ENCODE measurements at regions not wholly inside any gene's neighbourhood (a gene's known extent, or its start where the extent isn't known, plus 50 kb on each side); places are given as distances from the start of the nearest gene placed in this dataset.

GRCh38 chr13:71055644-71056043 is 811.4 kb downstream of the DACH1 start:
- H2AFZ ChIP-seq (ENCODE audit: low read depth, low read length): no peak overlapping the region
- no peak overlapping the region for H3K9ac ChIP-seq (ENCODE audit: low read length)
- no peak overlapping the region for H3K4me3 ChIP-seq (ENCODE audit: insufficient read depth, low read depth, low read length)
- no peaks in the 10 kb centered on the region for H3K36me3 ChIP-seq (ENCODE audit: insufficient read depth, low read length)
- Mint-ChIP-seq H3K27me3 (ENCODE audit: low read depth, unreplicated experiment) (no peaks in the 10 kb centered on the region), H3K9me3 (ENCODE audit: unreplicated experiment) (peaks cover 3% of the 10 kb centered on the region), H3K4me3 (ENCODE audit: unreplicated experiment) (no peak overlapping the region), H3K36me3 (ENCODE audit: low read depth, unreplicated experiment) (no peaks in the 10 kb centered on the region), H3K4me1 (ENCODE audit: low read depth, unreplicated experiment) (no peaks in the 10 kb centered on the region), H3K27ac (ENCODE audit: unreplicated experiment) (no peak overlapping the region)
- no peaks in the 10 kb centered on the region for H3K79me2 ChIP-seq (ENCODE audit: insufficient read depth, low read length)
- no peaks in the 10 kb centered on the region for H3K27me3 ChIP-seq (ENCODE audit: insufficient read depth, low read length)
- no peaks in the 10 kb centered on the region for H4K20me1 ChIP-seq (ENCODE audit: insufficient read depth, low read length)
- H3K4me2 ChIP-seq (ENCODE audit: low read length): no peak overlapping the region
- H3K4me1 ChIP-seq (ENCODE audit: insufficient read depth, low read length): no peaks in the 10 kb centered on the region
- FAIRE-seq (no peak), DNase-seq (ENCODE audit: low read depth) (no peak)
- no peak overlapping the region for H3K27ac ChIP-seq (ENCODE audit: low read depth, low read length)
- H3K9me3 ChIP-seq (ENCODE audit: insufficient read depth, low read depth, low read length): no peaks in the 10 kb centered on the region
- TF ChIP-seq CTCF (IDR thresholded peaks at IDR 0.05; ENCODE audit: insufficient read depth, low read depth, low read length) (no peak), EZH2 (IDR thresholded peaks at IDR 0.05; ENCODE audit: insufficient read depth, low read length) (no peak)

GRCh38 chr13:71055047-71055446 is 812.0 kb downstream of the DACH1 start:
- Histone ChIP-seq H4K20me1 (ENCODE audit: insufficient read depth, low read length) (no peaks in the 10 kb centered on the region), H3K9ac (ENCODE audit: low read length) (no peak overlapping the region), H3K79me2 (ENCODE audit: insufficient read depth, low read length) (no peaks in the 10 kb centered on the region), H2AFZ (ENCODE audit: low read depth, low read length) (no peak overlapping the region), H3K4me2 (ENCODE audit: low read length) (no peak overlapping the region), H3K27me3 (ENCODE audit: insufficient read depth, low read length) (no peaks in the 10 kb centered on the region), H3K9me3 (ENCODE audit: insufficient read depth, low read depth, low read length) (no peaks in the 10 kb centered on the region), H3K4me3 (ENCODE audit: insufficient read depth, low read depth, low read length) (no peak overlapping the region), H3K4me1 (ENCODE audit: insufficient read depth, low read length) (no peaks in the 10 kb centered on the region), H3K27ac (ENCODE audit: low read depth, low read length) (no peak overlapping the region), H3K36me3 (ENCODE audit: insufficient read depth, low read length) (no peaks in the 10 kb centered on the region)
- no peak for DNase-seq (ENCODE audit: low read depth)
- H3K4me1 Mint-ChIP-seq (ENCODE audit: low read depth, unreplicated experiment): no peaks in the 10 kb centered on the region
- no peak overlapping the region for H3K4me3 Mint-ChIP-seq (ENCODE audit: unreplicated experiment)
- no peak overlapping the region for H3K27ac Mint-ChIP-seq (ENCODE audit: unreplicated experiment)
- FAIRE-seq: no peak
- no peaks in the 10 kb centered on the region for H3K27me3 Mint-ChIP-seq (ENCODE audit: low read depth, unreplicated experiment)
- H3K9me3 Mint-ChIP-seq (ENCODE audit: unreplicated experiment): peaks cover 3% of the 10 kb centered on the region
- no peak for TF ChIP-seq EZH2 (IDR thresholded peaks at IDR 0.05; ENCODE audit: insufficient read depth, low read length)
- no peak for TF ChIP-seq CTCF (IDR thresholded peaks at IDR 0.05; ENCODE audit: insufficient read depth, low read depth, low read length)
- no peaks in the 10 kb centered on the region for H3K36me3 Mint-ChIP-seq (ENCODE audit: low read depth, unreplicated experiment)

- no peak overlapping the region for H2AFZ ChIP-seq (ENCODE audit: low read depth, low read length)
- H3K27ac Mint-ChIP-seq (ENCODE audit: unreplicated experiment): no peak overlapping the region
- no peaks in the 10 kb centered on the region for H3K36me3 ChIP-seq (ENCODE audit: insufficient read depth, low read length)
- DNase-seq (ENCODE audit: low read depth) (no peak), FAIRE-seq (no peak)
- no peaks in the 10 kb centered on the region for H3K4me1 ChIP-seq (ENCODE audit: insufficient read depth, low read length)
- no peaks in the 10 kb centered on the region for H3K36me3 Mint-ChIP-seq (ENCODE audit: low read depth, unreplicated experiment)
- H3K79me2 ChIP-seq (ENCODE audit: insufficient read depth, low read length): no peaks in the 10 kb centered on the region
- no peak overlapping the region for H3K9ac ChIP-seq (ENCODE audit: low read length)
- no peak overlapping the region for H3K4me3 Mint-ChIP-seq (ENCODE audit: unreplicated experiment)
- H3K9me3 ChIP-seq (ENCODE audit: insufficient read depth, low read depth, low read length): no peaks in the 10 kb centered on the region
- no peaks in the 10 kb centered on the region for H3K27me3 Mint-ChIP-seq (ENCODE audit: low read depth, unreplicated experiment)
- no peak overlapping the region for H3K4me3 ChIP-seq (ENCODE audit: insufficient read depth, low read depth, low read length)
- no peak overlapping the region for H3K27ac ChIP-seq (ENCODE audit: low read depth, low read length)
- TF ChIP-seq EZH2 (IDR thresholded peaks at IDR 0.05; ENCODE audit: insufficient read depth, low read length): no peak
- no peak for TF ChIP-seq CTCF (IDR thresholded peaks at IDR 0.05; ENCODE audit: insufficient read depth, low read depth, low read length)
- H3K9me3 Mint-ChIP-seq (ENCODE audit: unreplicated experiment): peaks cover 3% of the 10 kb centered on the region
- no peaks in the 10 kb centered on the region for H3K4me1 Mint-ChIP-seq (ENCODE audit: low read depth, unreplicated experiment)
- no peaks in the 10 kb centered on the region for H4K20me1 ChIP-seq (ENCODE audit: insufficient read depth, low read length)
- H3K27me3 ChIP-seq (ENCODE audit: insufficient read depth, low read length): no peaks in the 10 kb centered on the region
- no peak overlapping the region for H3K4me2 ChIP-seq (ENCODE audit: low read length)
These were observed 812.6 kb downstream of the DACH1 start for GRCh38 chr13:71054358-71054757.

Data from astrocyte (in vitro differentiated cells and primary cell).